HCT116 (cell line): ENCODE measurements at regions not wholly inside any gene's neighbourhood (a gene's known extent, or its start where the extent isn't known, plus 50 kb on each side); places are given as distances from the start of the nearest gene placed in this dataset.

Source experiments
- ATAC-seq: fragments of 200-7000 bp; cut with Tn5 transposase; 2 replicates; pipeline ENCODE4 v1.9.1; 2020; ENCODE audit warnings: mild to moderate bottlenecking, moderate library complexity
- BruUV-seq: library from RNA; stranded (reverse); fragments of 400-500 nt; replicated peaks from 2 replicates; lab custom pipeline; 2021; lab: Mats Ljungman, UMichigan
- CTCF ChIA-PET: fragments of 300-600 bp; sonication (Branson Sonifier 250); formaldehyde crosslinking; loops from one replicate; lab custom pipeline; 2021; ENCODE audit warnings: antibody characterized with exemption; lab: Charles Lee
- POLR2A ChIA-PET: fragments of 300-600, 350-600 bp; sonication (Branson Sonifier 250); formaldehyde crosslinking; loops from one replicate; lab custom pipeline; 2021; ENCODE audit warnings: antibody characterized with exemption; lab: Charles Lee
- RAD21 ChIA-PET, 2 experiments: fragments of 300-600 bp; sonication (Branson Sonifier 250); formaldehyde crosslinking; loops; one replicate each; lab custom pipeline; 2023; ENCODE audit warnings: low total read pairs in 2 of 2; ENCODE audit not compliant: uncharacterized antibody in 2 of 2, unreplicated experiment in 2 of 2, low non-redundant PET in 1 of 2; lab: Charles Lee
- DNase-seq: peaks from one replicate; pipeline ENCODE4 v3.0.0-alpha.2; 2010; ENCODE audit warnings: low read depth, low spot score
- H2AFZ ChIP-seq: fragments of 200-600 bp; shearing (Covaris generic), sonication (generic); 2 replicates; pipeline ENCODE4 v1.6.1; 2017; ENCODE audit warnings: low read depth, mixed run types, mixed read lengths, antibody characterized with exemption, low read length; ENCODE audit not compliant: poor library complexity, severe bottlenecking
- H3K27ac ChIP-seq: 2 replicates; pipeline ENCODE4 v1.5.1; 2012; ENCODE audit warnings: low read depth, low read length
- H3K27me3 ChIP-seq: fragments of 200-600 bp; sonication (generic); 2 replicates; pipeline ENCODE4 v1.6.1; 2016; ENCODE audit warnings: mixed run types, low read length, mixed read lengths; ENCODE audit not compliant: insufficient read depth
- H3K36me3 ChIP-seq, 2 experiments: fragments of 200-500 bp in 1 of 2; fragments of 200-600 bp in 1 of 2; sonication (Bioruptor generic) in 1 of 2; sonication (generic) in 1 of 2; 2 replicates each; pipeline versions ENCODE4 v1.5.1 to v1.6.1; 2014 to 2016; ENCODE audit warnings: low read length in 2 of 2, inconsistent platforms in 1 of 2, mixed read lengths in 1 of 2, mixed run types in 1 of 2; ENCODE audit not compliant: insufficient read depth in 2 of 2, control insufficient read depth in 1 of 2
- H3K4me1 ChIP-seq, 2 experiments: fragments of 200-600 bp in 1 of 2; sonication (generic) in 1 of 2; 2 replicates each; pipeline versions ENCODE4 v1.5.1 to v1.6.1; 2012 to 2017; ENCODE audit warnings: low read length in 2 of 2, inconsistent platforms in 1 of 2, mild to moderate bottlenecking in 1 of 2, mixed read lengths in 1 of 2, mixed run types in 1 of 2, moderate library complexity in 1 of 2; ENCODE audit not compliant: insufficient read depth in 2 of 2, control insufficient read depth in 1 of 2
- H3K4me2 ChIP-seq: fragments of 200-600 bp; sonication (generic); 2 replicates; pipeline ENCODE4 v1.6.1; 2017; ENCODE audit warnings: mixed run types, low read length, mixed read lengths
- H3K4me3 ChIP-seq, 2 experiments: fragments of 200-600 bp in 1 of 2; sonication (generic) in 1 of 2; replicated peaks in 1 of 2; 2 replicates each; pipeline ENCODE4 v1.5.1; 2011 to 2016; ENCODE audit warnings: low read length in 2 of 2, control low read depth in 1 of 2, low read depth in 1 of 2, mild to moderate bottlenecking in 1 of 2, mixed read lengths in 1 of 2, mixed run types in 1 of 2
- H3K79me2 ChIP-seq: fragments of 200-600 bp; sonication (generic); 2 replicates; pipeline ENCODE4 v1.6.1; 2017; ENCODE audit warnings: mild to moderate bottlenecking, mixed run types, low read length, moderate library complexity, mixed read lengths; ENCODE audit not compliant: insufficient read depth
- H3K9ac ChIP-seq: fragments of 200-600 bp; sonication (generic); 2 replicates; pipeline ENCODE4 v1.6.1; 2016; ENCODE audit warnings: low read length, mixed read lengths
- H3K9me2 ChIP-seq: fragments of 200-600 bp; sonication (generic), shearing (Covaris generic); 2 replicates; pipeline ENCODE4 v1.6.1; 2017; ENCODE audit warnings: mixed run types, mild to moderate bottlenecking, moderate library complexity; ENCODE audit not compliant: insufficient read depth
- H3K9me3 ChIP-seq, 2 experiments: fragments of 200-500 bp in 1 of 2; fragments of 200-600 bp in 1 of 2; sonication (Bioruptor generic) in 1 of 2; sonication (generic) in 1 of 2; 2 replicates each; pipeline ENCODE4 v1.6.1; 2014 to 2017; ENCODE audit warnings: low read length in 2 of 2, mixed read lengths in 2 of 2, inconsistent platforms in 1 of 2, low read depth in 1 of 2, mild to moderate bottlenecking in 1 of 2, mixed run types in 1 of 2, moderate library complexity in 1 of 2; ENCODE audit not compliant: control insufficient read depth in 1 of 2, insufficient read depth in 1 of 2
- H4K20me1 ChIP-seq: fragments of 200-600 bp; sonication (generic), shearing (Covaris generic); 2 replicates; pipeline ENCODE4 v1.6.1; 2017; ENCODE audit warnings: mixed run types, mild to moderate bottlenecking, moderate library complexity; ENCODE audit not compliant: insufficient read depth
- CBX3 ChIP-seq: IDR thresholded peaks from 2 replicates; pipeline ENCODE4 v1.6.1; 2012; ENCODE audit warnings: low read depth
- ELF1 ChIP-seq: IDR thresholded peaks from 2 replicates; pipeline ENCODE4 v1.6.1; 2012; ENCODE audit warnings: low read depth, borderline replicate concordance
- EZH2 ChIP-seq: fragments of 200-600 bp; sonication (generic); IDR thresholded peaks from 2 replicates; pipeline ENCODE4 v1.6.1; 2017; ENCODE audit warnings: antibody characterized with exemption, mixed run types
- POLR2A ChIP-seq: IDR thresholded peaks from 2 replicates; pipeline ENCODE4 v1.7.0; 2011; ENCODE audit warnings: borderline replicate concordance; ENCODE audit not compliant: insufficient read depth, insufficient read length; ENCODE audit errors: extremely low read depth
- POLR2AphosphoS5 ChIP-seq: IDR thresholded peaks from 2 replicates; pipeline ENCODE4 v1.6.1; 2011; ENCODE audit warnings: mild to moderate bottlenecking, low read depth, low read length, moderate library complexity
- RAD21 ChIP-seq: IDR thresholded peaks from 2 replicates; pipeline ENCODE4 v1.6.1; 2012; ENCODE audit warnings: low read depth, mild to moderate bottlenecking
- SP1 ChIP-seq: IDR thresholded peaks from 2 replicates; pipeline ENCODE4 v1.6.1; 2012; ENCODE audit warnings: low read depth
- ZBTB33 ChIP-seq: IDR thresholded peaks from 2 replicates; pipeline ENCODE4 v1.6.1; 2011; ENCODE audit warnings: mild to moderate bottlenecking, low read length, moderate library complexity; ENCODE audit not compliant: insufficient replicate concordance; ENCODE audit errors: extremely low read depth
- intact Hi-C: fragments of 100-400 bp; cut with micrococcal nuclease; formaldehyde crosslinking; loops from 2 replicates; pipeline ENCODE4 v1.10.0; 2022
- TF ChIP-seq, protein P1 (sequence below): IDR thresholded peaks from 2 replicates; pipeline ENCODE4 v1.6.1; 2012; ENCODE audit warnings: low read depth
- TF ChIP-seq, protein P2 (sequence below), 3 experiments: fragments of 200-600 bp in 1 of 3; sonication (generic) in 1 of 3; IDR thresholded peaks in 2 of 3; conservative IDR thresholded peaks in 1 of 3; 2 replicates each; pipeline ENCODE4 v1.5.1; 2012 to 2017; ENCODE audit warnings: low read depth in 2 of 3, low read length in 2 of 3, antibody characterized with exemption in 1 of 3, borderline replicate concordance in 1 of 3, control low read depth in 1 of 3, mild to moderate bottlenecking in 1 of 3, mixed read lengths in 1 of 3, mixed run types in 1 of 3, moderate library complexity in 1 of 3; ENCODE audit not compliant: insufficient read depth in 1 of 3

GRCh38 chr19:31838163-31838815, 489.1 kb upstream of the TSHZ3 start:
- Histone ChIP-seq H2AFZ (no peak overlapping the region), H4K20me1 (no peaks in the 10 kb centered on the region), H3K27me3 (no peaks in the 10 kb centered on the region), H3K79me2 (no peaks in the 10 kb centered on the region), H3K4me1 (no peaks in the 10 kb centered on the region), H3K4me3 (no peak overlapping the region), H3K36me3 (no peaks in the 10 kb centered on the region), H3K9ac (no peak overlapping the region), H3K9me2 (no peaks in the 10 kb centered on the region), H3K27ac (no peak overlapping the region), H3K9me3 (peaks cover 8 to 39% of the 10 kb centered on the region in 2 experiments; a peak in 2 of 4 replicates), H3K4me2 (no peak overlapping the region)
- no TSS peak for BruUV-seq
- no peak for TF ChIP-seq RAD21
- no peak for TF ChIP-seq POLR2A
- no peak for TF ChIP-seq SP1
- TF ChIP-seq POLR2AphosphoS5: no peak
- TF ChIP-seq ZBTB33: no peak
- TF ChIP-seq ELF1: no peak
- no peak for TF ChIP-seq CBX3
- no peak for TF ChIP-seq EZH2
- TF ChIP-seq, protein P1, sequence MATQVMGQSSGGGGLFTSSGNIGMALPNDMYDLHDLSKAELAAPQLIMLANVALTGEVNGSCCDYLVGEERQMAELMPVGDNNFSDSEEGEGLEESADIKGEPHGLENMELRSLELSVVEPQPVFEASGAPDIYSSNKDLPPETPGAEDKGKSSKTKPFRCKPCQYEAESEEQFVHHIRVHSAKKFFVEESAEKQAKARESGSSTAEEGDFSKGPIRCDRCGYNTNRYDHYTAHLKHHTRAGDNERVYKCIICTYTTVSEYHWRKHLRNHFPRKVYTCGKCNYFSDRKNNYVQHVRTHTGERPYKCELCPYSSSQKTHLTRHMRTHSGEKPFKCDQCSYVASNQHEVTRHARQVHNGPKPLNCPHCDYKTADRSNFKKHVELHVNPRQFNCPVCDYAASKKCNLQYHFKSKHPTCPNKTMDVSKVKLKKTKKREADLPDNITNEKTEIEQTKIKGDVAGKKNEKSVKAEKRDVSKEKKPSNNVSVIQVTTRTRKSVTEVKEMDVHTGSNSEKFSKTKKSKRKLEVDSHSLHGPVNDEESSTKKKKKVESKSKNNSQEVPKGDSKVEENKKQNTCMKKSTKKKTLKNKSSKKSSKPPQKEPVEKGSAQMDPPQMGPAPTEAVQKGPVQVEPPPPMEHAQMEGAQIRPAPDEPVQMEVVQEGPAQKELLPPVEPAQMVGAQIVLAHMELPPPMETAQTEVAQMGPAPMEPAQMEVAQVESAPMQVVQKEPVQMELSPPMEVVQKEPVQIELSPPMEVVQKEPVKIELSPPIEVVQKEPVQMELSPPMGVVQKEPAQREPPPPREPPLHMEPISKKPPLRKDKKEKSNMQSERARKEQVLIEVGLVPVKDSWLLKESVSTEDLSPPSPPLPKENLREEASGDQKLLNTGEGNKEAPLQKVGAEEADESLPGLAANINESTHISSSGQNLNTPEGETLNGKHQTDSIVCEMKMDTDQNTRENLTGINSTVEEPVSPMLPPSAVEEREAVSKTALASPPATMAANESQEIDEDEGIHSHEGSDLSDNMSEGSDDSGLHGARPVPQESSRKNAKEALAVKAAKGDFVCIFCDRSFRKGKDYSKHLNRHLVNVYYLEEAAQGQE: no peak
- TF ChIP-seq, protein P2, sequence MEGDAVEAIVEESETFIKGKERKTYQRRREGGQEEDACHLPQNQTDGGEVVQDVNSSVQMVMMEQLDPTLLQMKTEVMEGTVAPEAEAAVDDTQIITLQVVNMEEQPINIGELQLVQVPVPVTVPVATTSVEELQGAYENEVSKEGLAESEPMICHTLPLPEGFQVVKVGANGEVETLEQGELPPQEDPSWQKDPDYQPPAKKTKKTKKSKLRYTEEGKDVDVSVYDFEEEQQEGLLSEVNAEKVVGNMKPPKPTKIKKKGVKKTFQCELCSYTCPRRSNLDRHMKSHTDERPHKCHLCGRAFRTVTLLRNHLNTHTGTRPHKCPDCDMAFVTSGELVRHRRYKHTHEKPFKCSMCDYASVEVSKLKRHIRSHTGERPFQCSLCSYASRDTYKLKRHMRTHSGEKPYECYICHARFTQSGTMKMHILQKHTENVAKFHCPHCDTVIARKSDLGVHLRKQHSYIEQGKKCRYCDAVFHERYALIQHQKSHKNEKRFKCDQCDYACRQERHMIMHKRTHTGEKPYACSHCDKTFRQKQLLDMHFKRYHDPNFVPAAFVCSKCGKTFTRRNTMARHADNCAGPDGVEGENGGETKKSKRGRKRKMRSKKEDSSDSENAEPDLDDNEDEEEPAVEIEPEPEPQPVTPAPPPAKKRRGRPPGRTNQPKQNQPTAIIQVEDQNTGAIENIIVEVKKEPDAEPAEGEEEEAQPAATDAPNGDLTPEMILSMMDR (IDR thresholded peaks at IDR 0.05 in 2 of 3, conservative IDR thresholded peaks at IDR 0.05 in 1 of 3; ENCODE audit: borderline replicate concordance in 1 of 3, insufficient read depth in 1 of 3, low read depth in 2 of 3, low read length in 2 of 3): no peak
- RAD21 ChIA-PET: no interaction called here
- no peak for ATAC-seq
- no peak for DNase-seq
- POLR2A ChIA-PET: no interaction called here
- intact Hi-C loops: no loop called here
- CTCF ChIA-PET: no interaction called here
